ENCODE measurements at regions not wholly inside any gene's neighbourhood (a gene's known extent, or its start where the extent isn't known, plus 50 kb on each side); places are given as distances from the start of the nearest gene placed in this dataset.
"Not testable (repeated sequence)": the region's sequence is repeated elsewhere in the genome, so short reads cannot be mapped to it uniquely, and the experiment has no call there.

- H3K4me1 Mint-ChIP-seq; H3K4me3 Mint-ChIP-seq; H3K4me1 ChIP-seq (ENCODE audit: control insufficient read depth in 2 of 2, insufficient read depth in 2 of 2, low read length in 2 of 2); H3K36me3 ChIP-seq (replicated peaks in 1 of 2; ENCODE audit: control extremely low read depth in 1 of 2, control insufficient read depth in 1 of 2, extremely low read depth in 1 of 2, insufficient read depth in 2 of 2, low read length in 1 of 2); intact Hi-C loops (cut with micrococcal nuclease); DNase-seq; H3K4me2 ChIP-seq (replicated peaks; ENCODE audit: low read depth, low read length, poor library complexity, severe bottlenecking); H4K20me1 ChIP-seq (ENCODE audit: control insufficient read depth, insufficient read depth, low read length, poor library complexity, severe bottlenecking); H3K79me2 ChIP-seq (ENCODE audit: control insufficient read depth, insufficient read depth, low read length); H3K9me3 ChIP-seq (ENCODE audit: control extremely low read depth in 1 of 3, control insufficient read depth in 2 of 3, insufficient read depth in 1 of 3, low read length in 2 of 3); H3K27me3 ChIP-seq (replicated peaks in 1 of 4; ENCODE audit: control extremely low read depth in 1 of 4, control insufficient read depth in 3 of 4, insufficient read depth in 4 of 4, low read length in 3 of 4); ATAC-seq (ENCODE audit: low read depth); H3K9me3 Mint-ChIP-seq (ENCODE audit: insufficient read depth); H2AFZ ChIP-seq (ENCODE audit: insufficient read depth, low read depth, low read length, poor library complexity, severe bottlenecking); H3K27me3 Mint-ChIP-seq; H3K4me3 ChIP-seq (ENCODE audit: control extremely low read depth in 1 of 5, extremely low read depth in 1 of 5, insufficient read depth in 1 of 5, low read depth in 2 of 5, low read length in 4 of 5); H3K27ac ChIP-seq (ENCODE audit: low read length in 2 of 2); H3K9ac ChIP-seq (ENCODE audit: low read length); H3K27ac Mint-ChIP-seq; CTCF ChIA-PET; POLR2A ChIA-PET: not testable (repeated sequence)
- 95% methylated on average over 15 of the region's 59 CpGs for WGBS (ENCODE audit: insufficient coverage)
These were observed 1419.2 kb upstream of the PCDH10 start for GRCh38 chr4:131729716-131730398.

- ATAC-seq (ENCODE audit: low read depth); POLR2A ChIA-PET; H3K4me3 Mint-ChIP-seq; CTCF ChIA-PET; H3K4me2 ChIP-seq (replicated peaks; ENCODE audit: low read depth, low read length, poor library complexity, severe bottlenecking); H3K9ac ChIP-seq (ENCODE audit: low read length); H3K27ac Mint-ChIP-seq; H3K9me3 ChIP-seq (ENCODE audit: control extremely low read depth in 1 of 3, control insufficient read depth in 2 of 3, insufficient read depth in 1 of 3, low read length in 2 of 3); H3K27me3 ChIP-seq (replicated peaks in 1 of 4; ENCODE audit: control extremely low read depth in 1 of 4, control insufficient read depth in 3 of 4, insufficient read depth in 4 of 4, low read length in 3 of 4); H3K27me3 Mint-ChIP-seq; intact Hi-C loops (cut with micrococcal nuclease); H3K9me3 Mint-ChIP-seq (ENCODE audit: insufficient read depth); H3K4me1 ChIP-seq (ENCODE audit: control insufficient read depth in 2 of 2, insufficient read depth in 2 of 2, low read length in 2 of 2); H3K4me1 Mint-ChIP-seq; H3K4me3 ChIP-seq (ENCODE audit: control extremely low read depth in 1 of 5, extremely low read depth in 1 of 5, insufficient read depth in 1 of 5, low read depth in 2 of 5, low read length in 4 of 5); H3K27ac ChIP-seq (ENCODE audit: low read length in 2 of 2); DNase-seq; H3K79me2 ChIP-seq (ENCODE audit: control insufficient read depth, insufficient read depth, low read length); H2AFZ ChIP-seq (ENCODE audit: insufficient read depth, low read depth, low read length, poor library complexity, severe bottlenecking); H4K20me1 ChIP-seq (ENCODE audit: control insufficient read depth, insufficient read depth, low read length, poor library complexity, severe bottlenecking); H3K36me3 ChIP-seq (replicated peaks in 1 of 2; ENCODE audit: control extremely low read depth in 1 of 2, control insufficient read depth in 1 of 2, extremely low read depth in 1 of 2, insufficient read depth in 2 of 2, low read length in 1 of 2): not testable (repeated sequence)
- 97% methylated on average over 14 of the region's 28 CpGs for WGBS (ENCODE audit: insufficient coverage)
These were observed 1418.5 kb upstream of the PCDH10 start for GRCh38 chr4:131730574-131730973.

GRCh38 chr4:131732034-131732630 lies 1417.0 kb upstream of the PCDH10 start:
- H3K27me3 ChIP-seq (replicated peaks in 1 of 4; ENCODE audit: control extremely low read depth in 1 of 4, control insufficient read depth in 3 of 4, insufficient read depth in 4 of 4, low read length in 3 of 4); H3K79me2 ChIP-seq (ENCODE audit: control insufficient read depth, insufficient read depth, low read length); H3K4me1 ChIP-seq (ENCODE audit: control insufficient read depth in 2 of 2, insufficient read depth in 2 of 2, low read length in 2 of 2); H3K4me3 ChIP-seq (ENCODE audit: control extremely low read depth in 1 of 5, extremely low read depth in 1 of 5, insufficient read depth in 1 of 5, low read depth in 2 of 5, low read length in 4 of 5); H4K20me1 ChIP-seq (ENCODE audit: control insufficient read depth, insufficient read depth, low read length, poor library complexity, severe bottlenecking); H3K4me3 Mint-ChIP-seq; CTCF ChIA-PET; H3K27me3 Mint-ChIP-seq; POLR2A ChIA-PET; H3K4me1 Mint-ChIP-seq; H3K9me3 ChIP-seq (ENCODE audit: control extremely low read depth in 1 of 3, control insufficient read depth in 2 of 3, insufficient read depth in 1 of 3, low read length in 2 of 3); H2AFZ ChIP-seq (ENCODE audit: insufficient read depth, low read depth, low read length, poor library complexity, severe bottlenecking); ATAC-seq (ENCODE audit: low read depth); intact Hi-C loops (cut with micrococcal nuclease); H3K27ac ChIP-seq (ENCODE audit: low read length in 2 of 2); H3K27ac Mint-ChIP-seq; DNase-seq; H3K9ac ChIP-seq (ENCODE audit: low read length); H3K9me3 Mint-ChIP-seq (ENCODE audit: insufficient read depth); H3K4me2 ChIP-seq (replicated peaks; ENCODE audit: low read depth, low read length, poor library complexity, severe bottlenecking); H3K36me3 ChIP-seq (replicated peaks in 1 of 2; ENCODE audit: control extremely low read depth in 1 of 2, control insufficient read depth in 1 of 2, extremely low read depth in 1 of 2, insufficient read depth in 2 of 2, low read length in 1 of 2): not testable (repeated sequence)
- 100% methylated on average over 8 of the region's 47 CpGs for WGBS (ENCODE audit: insufficient coverage)

- WGBS (ENCODE audit: insufficient coverage), result 93% methylated on average over 3 of the region's 31 CpGs
These were observed 1414.8 kb upstream of the PCDH10 start for GRCh38 chr4:131734321-131734720.

More at GRCh38 chr4:131734321-131734720, 1414.8 kb upstream of the PCDH10 start:
- POLR2A ChIA-PET; H3K4me1 ChIP-seq (ENCODE audit: control insufficient read depth in 2 of 2, insufficient read depth in 2 of 2, low read length in 2 of 2); H3K27me3 Mint-ChIP-seq; intact Hi-C loops (cut with micrococcal nuclease); DNase-seq; H3K4me3 Mint-ChIP-seq; H3K9me3 ChIP-seq (ENCODE audit: control extremely low read depth in 1 of 3, control insufficient read depth in 2 of 3, insufficient read depth in 1 of 3, low read length in 2 of 3); H4K20me1 ChIP-seq (ENCODE audit: control insufficient read depth, insufficient read depth, low read length, poor library complexity, severe bottlenecking); ATAC-seq (ENCODE audit: low read depth); H3K4me1 Mint-ChIP-seq; H3K4me2 ChIP-seq (replicated peaks; ENCODE audit: low read depth, low read length, poor library complexity, severe bottlenecking); H3K9ac ChIP-seq (ENCODE audit: low read length); H3K27ac Mint-ChIP-seq; H3K27me3 ChIP-seq (replicated peaks in 1 of 4; ENCODE audit: control extremely low read depth in 1 of 4, control insufficient read depth in 3 of 4, insufficient read depth in 4 of 4, low read length in 3 of 4); H3K36me3 ChIP-seq (replicated peaks in 1 of 2; ENCODE audit: control extremely low read depth in 1 of 2, control insufficient read depth in 1 of 2, extremely low read depth in 1 of 2, insufficient read depth in 2 of 2, low read length in 1 of 2); CTCF ChIA-PET; H3K79me2 ChIP-seq (ENCODE audit: control insufficient read depth, insufficient read depth, low read length); H3K9me3 Mint-ChIP-seq (ENCODE audit: insufficient read depth); H3K27ac ChIP-seq (ENCODE audit: low read length in 2 of 2); H2AFZ ChIP-seq (ENCODE audit: insufficient read depth, low read depth, low read length, poor library complexity, severe bottlenecking); H3K4me3 ChIP-seq (ENCODE audit: control extremely low read depth in 1 of 5, extremely low read depth in 1 of 5, insufficient read depth in 1 of 5, low read depth in 2 of 5, low read length in 4 of 5): not testable (repeated sequence)

Measured in B cell (primary cell).